ENCODE measurements at regions not wholly inside any gene's neighbourhood (a gene's known extent, or its start where the extent isn't known, plus 50 kb on each side); places are given as distances from the start of the nearest gene placed in this dataset.
A peak's percentile ranks its signal among the peaks of the same experiment; 100 is the strongest.
"Not testable (repeated sequence)": the region's sequence is repeated elsewhere in the genome, so short reads cannot be mapped to it uniquely, and the experiment has no call there.

- DNase-seq: no peak
Observed at GRCh38 chr2:180596453-180596852, 384.0 kb upstream of the UBE2E3 start.

- DNase-seq: no peak
Observed at GRCh38 chr2:180591947-180592346, 388.5 kb upstream of the UBE2E3 start.

- peak in 2 of 5 experiments; percentile 18 to 61 for DNase-seq
Observed at GRCh38 chr2:180591093-180591781, 389.2 kb upstream of the UBE2E3 start.

- DNase-seq: no peak
Observed at GRCh38 chr2:180583441-180584140, 396.8 kb upstream of the UBE2E3 start.

- no peak for DNase-seq
Observed at GRCh38 chr2:180579388-180579787, 401.0 kb upstream of the UBE2E3 start.

GRCh38 chr2:180578441-180578840 is 402.0 kb upstream of the UBE2E3 start:
- no peak for DNase-seq

DNA sequence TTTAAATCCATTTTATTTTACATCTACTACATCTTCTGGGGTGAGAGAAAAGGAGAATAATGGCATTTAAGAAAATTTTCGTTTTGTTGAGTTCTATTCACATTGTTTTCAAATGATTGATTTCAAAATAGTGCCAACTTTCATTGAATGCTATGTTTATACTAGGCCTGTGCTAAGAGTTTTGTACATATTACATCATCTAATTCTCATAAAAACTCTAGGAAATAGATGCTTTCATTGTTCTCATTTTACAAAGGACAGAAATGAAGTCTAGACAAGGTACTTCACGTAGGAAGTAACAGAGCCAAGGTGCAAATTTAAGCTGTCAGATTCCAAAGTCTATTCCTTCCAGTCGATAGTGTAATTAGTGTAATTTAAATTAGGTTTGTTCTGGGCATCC is 402.8 kb upstream of the UBE2E3 start:
- no peak for DNase-seq

DNA sequence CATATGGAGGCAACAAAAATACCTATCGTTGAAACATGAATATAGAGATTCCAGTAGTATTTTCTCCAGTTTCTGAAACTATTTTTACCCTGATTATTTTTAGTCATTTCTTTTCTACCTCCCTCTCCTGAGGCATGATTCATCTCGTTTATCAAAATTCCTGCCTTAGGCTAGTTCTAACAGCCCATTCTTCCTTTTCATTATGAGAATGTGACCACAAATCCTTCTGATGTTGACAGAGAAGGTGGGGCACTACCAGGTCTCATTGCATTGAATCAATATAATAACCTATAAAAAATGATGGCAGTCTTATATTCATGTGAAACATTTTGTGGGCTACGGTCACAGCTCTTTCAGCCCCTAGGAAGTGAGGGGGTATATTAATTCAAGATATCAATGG is 406.5 kb upstream of the UBE2E3 start:
- DNase-seq: no peak

DNA sequence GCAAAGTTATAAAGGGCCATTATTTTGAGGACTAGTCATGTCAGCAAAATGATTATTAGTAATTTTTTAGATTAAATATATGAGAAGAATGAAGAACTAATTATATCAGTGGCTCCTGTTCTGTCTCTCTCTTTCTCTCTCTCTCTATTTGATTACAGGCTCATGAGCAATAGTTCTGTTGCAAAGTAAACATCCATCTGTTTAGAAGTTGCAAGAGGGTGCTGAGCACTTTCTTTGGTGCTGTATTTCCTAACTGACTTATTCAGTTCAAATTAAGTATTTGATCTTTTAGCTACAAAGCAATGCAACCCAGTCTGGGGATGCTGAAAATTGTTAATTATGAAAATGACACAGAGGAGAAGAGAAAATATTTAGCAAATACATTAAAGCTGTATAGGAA is 408.1 kb upstream of the UBE2E3 start:
- DNase-seq: no peak

DNA sequence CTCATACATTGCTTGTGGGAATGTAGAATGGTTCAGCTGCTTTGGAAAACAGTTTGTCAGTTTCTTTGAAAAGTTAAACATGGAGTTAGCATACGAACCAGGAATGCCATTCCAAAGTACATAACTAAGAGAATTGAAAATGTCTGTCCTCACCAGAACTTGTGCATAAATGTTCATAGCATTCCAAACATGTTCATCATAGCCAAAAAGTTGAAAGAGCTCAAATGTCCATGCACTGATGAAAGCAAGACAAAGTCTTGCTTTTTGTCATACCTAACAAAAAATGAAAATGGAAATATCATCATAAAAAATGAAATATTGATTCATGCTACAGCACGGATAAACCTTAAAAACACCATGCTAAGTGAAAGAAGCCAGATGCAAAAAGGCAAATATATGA is 408.8 kb upstream of the UBE2E3 start:
- DNase-seq: no peak

DNA sequence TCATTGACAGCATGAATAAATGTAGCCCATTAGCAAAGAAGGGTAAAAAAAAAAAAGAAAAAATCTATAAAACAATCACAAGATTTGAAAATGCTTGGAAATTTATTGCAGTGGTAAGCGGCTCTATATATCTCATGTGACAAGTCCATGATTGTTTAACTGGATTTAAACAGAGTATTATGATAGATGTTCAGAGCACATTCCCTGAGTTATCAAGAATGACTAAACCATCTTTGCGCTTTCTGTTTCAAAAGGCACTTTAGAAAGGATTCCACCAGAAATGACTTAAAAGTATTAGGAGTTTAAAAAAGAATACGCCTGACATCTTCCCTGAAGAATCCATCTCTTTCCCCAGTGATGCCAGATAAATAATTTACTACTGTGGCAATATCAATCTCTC is 409.5 kb upstream of the UBE2E3 start:
- DNase-seq: no peak

GRCh38 chr2:180564051-180564450 is 416.4 kb upstream of the UBE2E3 start:
- no peak for DNase-seq

DNA sequence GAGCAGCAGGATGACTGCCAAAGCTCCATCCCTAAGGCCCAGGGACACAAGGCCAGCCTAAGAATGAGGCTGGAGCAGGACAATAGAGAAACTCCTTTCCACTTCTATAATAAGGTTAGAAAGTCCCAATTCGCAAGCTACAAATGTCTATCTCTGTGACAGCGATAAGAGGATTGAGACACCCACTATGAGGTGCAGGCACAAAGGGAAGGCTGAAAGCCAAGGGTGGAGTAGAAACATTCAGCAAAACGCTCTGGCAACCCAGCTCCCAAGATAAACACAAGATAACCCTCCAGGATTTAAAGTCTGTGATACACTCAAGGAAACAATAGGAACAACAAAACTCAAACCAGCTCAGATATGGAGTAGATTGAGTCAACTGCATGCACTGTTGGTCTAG is 418.0 kb upstream of the UBE2E3 start:
- no peak for DNase-seq

GRCh38 chr2:180559771-180560170 is 420.6 kb upstream of the UBE2E3 start:
- DNase-seq: no peak

GRCh38 chr2:180559038-180559437 is 421.4 kb upstream of the UBE2E3 start:
- no peak for DNase-seq

DNA sequence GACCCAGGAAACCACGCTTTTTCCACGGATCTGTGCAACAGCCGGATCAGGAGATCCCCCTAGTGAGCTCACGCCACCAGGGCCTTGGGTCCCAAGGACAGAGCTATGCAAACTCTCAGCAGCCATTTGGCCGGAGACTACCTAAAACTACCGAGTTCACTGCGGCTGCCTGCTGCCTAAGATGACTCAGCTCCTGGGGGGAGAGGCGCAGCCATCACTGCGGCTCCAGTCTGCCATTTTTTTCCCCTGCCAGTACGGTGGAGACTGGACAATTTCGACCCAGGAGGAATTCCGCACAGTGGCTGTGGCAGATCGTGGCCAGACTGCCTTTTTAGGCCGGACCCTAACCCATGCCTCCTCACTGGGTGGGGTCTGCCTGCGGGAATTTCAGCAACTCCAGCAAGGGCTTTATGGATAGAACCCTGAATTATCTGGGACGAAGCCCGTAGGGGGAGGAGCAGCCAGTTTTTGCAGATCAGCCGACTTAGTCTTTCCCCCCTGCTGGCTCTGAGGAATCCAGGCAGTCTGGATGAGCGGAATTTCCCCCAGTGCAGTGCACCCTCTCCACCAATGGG is 424.9 kb upstream of the UBE2E3 start:
- DNase-seq: no peak

GRCh38 chr2:180554330-180554729 is 426.1 kb upstream of the UBE2E3 start:
- DNase-seq: no peak

DNA sequence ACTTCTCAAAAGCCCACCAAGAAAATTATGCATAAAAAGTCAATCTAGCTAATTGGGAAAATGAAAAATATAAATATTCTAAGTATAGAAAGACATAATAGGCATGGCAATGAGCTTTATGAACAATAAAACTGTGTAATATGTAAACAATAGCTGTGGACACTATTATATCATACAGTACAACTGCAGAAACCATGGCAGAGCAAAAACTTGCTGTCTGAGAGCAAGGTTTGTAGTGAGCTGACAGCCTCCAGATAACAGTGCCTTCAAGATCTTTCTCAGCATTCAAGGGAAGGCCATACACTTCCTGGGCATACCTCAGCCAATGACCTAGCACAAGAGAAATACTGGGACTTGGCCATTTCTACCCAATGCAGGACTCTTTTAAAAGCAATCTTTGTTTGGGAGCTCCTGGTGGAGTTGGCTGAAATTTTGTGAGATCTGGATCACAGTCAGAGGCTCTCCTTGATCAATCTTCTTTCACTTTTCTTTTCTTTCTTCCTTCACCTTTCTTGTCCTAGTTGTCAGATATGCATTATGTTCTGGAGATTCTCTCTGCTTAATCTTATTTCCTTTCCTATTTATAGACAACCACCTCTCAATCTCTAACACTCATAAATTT is 427.2 kb upstream of the UBE2E3 start:
- DNase-seq: no peak

GRCh38 chr2:180542511-180542910 is 437.9 kb upstream of the UBE2E3 start:
- DNase-seq: no peak

DNA sequence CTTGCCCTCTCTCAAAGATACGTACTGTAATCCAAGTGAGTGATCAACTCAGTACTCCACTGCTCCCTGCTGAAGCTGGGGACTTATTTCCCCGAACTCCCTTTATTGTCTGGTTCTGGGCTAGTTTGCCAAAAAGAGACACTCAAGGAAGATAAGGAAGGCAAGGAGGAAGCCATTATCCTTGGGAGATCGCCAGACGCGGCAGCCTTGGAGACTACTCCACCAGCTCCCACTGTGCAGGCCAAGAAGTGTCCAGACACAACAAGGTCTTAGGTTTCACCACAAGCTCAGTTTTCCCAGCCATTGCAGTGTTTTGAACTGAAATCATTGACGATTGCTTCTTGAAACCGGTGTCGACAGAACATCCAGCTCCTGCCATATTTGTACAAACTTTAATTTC is 439.6 kb upstream of the UBE2E3 start:
- DNase-seq: no peak

GRCh38 chr2:180539541-180539940 is 440.9 kb upstream of the UBE2E3 start:
- DNase-seq: no peak

- DNase-seq: no peak
Observed at GRCh38 chr2:180535289-180535688, 445.1 kb upstream of the UBE2E3 start.

DNA sequence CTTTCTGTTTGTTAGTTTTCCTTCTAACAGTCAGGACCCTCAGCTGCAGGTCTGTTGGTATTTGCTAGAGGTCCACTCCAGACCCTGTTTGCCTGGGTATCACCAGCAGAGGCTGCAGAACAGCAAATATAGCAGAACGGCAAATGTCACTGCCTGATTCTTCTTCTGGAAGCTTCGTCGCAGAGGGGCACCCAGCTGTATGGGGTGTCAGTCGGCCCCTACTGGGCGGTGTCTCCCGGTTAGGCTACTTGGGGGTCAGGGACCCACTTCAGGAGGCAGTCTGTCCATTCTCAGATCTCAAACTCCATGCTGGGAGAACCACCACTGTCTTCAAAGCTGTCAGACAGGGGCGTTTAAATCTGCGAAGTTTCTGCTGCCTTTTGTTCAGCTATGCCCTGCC is 448.6 kb upstream of the UBE2E3 start:
- DNase-seq: not testable (repeated sequence)

DNA sequence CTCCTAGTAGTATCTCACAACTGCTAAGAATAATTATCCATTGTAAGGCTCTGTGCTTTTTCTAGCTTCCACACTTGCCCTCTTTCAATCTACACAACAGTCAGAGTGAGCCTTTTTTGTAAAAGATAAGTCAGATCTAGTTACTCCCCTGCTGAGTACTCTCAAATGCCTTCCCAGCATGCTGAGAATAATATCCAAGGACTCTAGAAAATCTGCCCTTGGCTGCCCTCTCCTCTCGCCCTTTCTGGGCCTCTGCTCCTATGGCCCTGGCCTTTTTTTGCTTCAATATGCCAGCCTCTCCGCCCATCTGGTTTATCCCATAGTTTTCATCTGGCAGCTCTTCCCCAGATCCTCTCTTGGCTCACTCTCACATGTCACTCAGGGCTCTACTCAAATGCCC is 455.9 kb upstream of the UBE2E3 start:
- DNase-seq: no peak
